ENCODE measurements at regions not wholly inside any gene's neighbourhood (a gene's known extent, or its start where the extent isn't known, plus 50 kb on each side); places are given as distances from the start of the nearest gene placed in this dataset.

- no peak for TF ChIP-seq CTCF (IDR thresholded peaks at IDR 0.05)
- no peak for TF ChIP-seq POLR2A (IDR thresholded peaks at IDR 0.05)
- no peak for TF ChIP-seq POLR2AphosphoS5 (IDR thresholded peaks at IDR 0.05; ENCODE audit: insufficient read depth in 1 of 2, low read depth in 1 of 2)
Measured at GRCh38 chr7:9680713-9681112, 1247.3 kb downstream of the NXPH1 start.
